WTC11 (cell line): ENCODE measurements at regions not wholly inside any gene's neighbourhood (a gene's known extent, or its start where the extent isn't known, plus 50 kb on each side); places are given as distances from the start of the nearest gene placed in this dataset.

Experiments
- ELF4 ChIP-seq: sonication (generic); formaldehyde crosslinking; IDR thresholded peaks from 2 replicates; pipeline ENCODE4 v1.8.1; 2022; ENCODE audit warnings: low read depth, mild to moderate bottlenecking, moderate library complexity, missing genetic modification reagents
- NR1H2 ChIP-seq: sonication (generic); formaldehyde crosslinking; IDR thresholded peaks from 2 replicates; pipeline ENCODE4 v1.9.0; 2021; ENCODE audit warnings: mild to moderate bottlenecking, moderate library complexity, missing genetic modification reagents
- RELA ChIP-seq: sonication (generic); formaldehyde crosslinking; IDR thresholded peaks from 2 replicates; pipeline ENCODE4 v1.8.1; 2022; ENCODE audit warnings: missing genetic modification reagents, mild to moderate bottlenecking, borderline replicate concordance
- ZNF232 ChIP-seq: sonication (generic); formaldehyde crosslinking; IDR thresholded peaks from 2 replicates; pipeline ENCODE4 v1.8.0; 2022; ENCODE audit warnings: mild to moderate bottlenecking, missing genetic modification reagents
- TF ChIP-seq, protein P1 (sequence below): fragments of 200-600 bp; IDR thresholded peaks from 2 replicates; pipeline ENCODE4 v1.8.0; 2022; ENCODE audit warnings: antibody characterized with exemption
- TF ChIP-seq, protein P2 (sequence below): sonication (generic); formaldehyde crosslinking; IDR thresholded peaks from 2 replicates; pipeline ENCODE4 v1.8.1; 2022; ENCODE audit warnings: low read depth, missing genetic modification reagents, borderline replicate concordance
- TF ChIP-seq, protein P3 (sequence below): sonication (generic); formaldehyde crosslinking; IDR thresholded peaks from 2 replicates; pipeline ENCODE4 v1.8.1; 2023; ENCODE audit warnings: mild to moderate bottlenecking, missing genetic modification reagents, borderline replicate concordance
- TF ChIP-seq, protein P4 (sequence below): sonication (generic); formaldehyde crosslinking; IDR thresholded peaks from 2 replicates; pipeline ENCODE4 v1.8.0; 2023; ENCODE audit warnings: missing genetic modification reagents

DNA sequence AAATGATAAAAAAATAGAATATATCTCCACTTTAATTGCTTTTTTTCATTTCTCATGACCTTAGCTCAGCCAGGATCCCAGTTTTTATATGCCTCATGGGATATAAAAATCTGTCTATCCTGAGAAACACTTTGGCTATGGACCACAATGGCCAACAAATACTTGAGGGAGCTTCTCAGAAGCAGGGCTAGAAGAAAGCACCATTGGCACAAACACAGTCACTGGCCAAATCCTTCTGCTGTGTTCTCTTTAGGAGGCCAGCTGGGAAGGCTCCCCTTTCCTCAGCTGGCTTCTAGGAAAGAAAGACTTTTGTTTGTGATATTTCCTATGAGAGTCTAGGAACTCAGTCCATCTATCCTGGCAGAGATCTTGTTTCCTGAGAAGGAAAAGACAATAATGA, 856.2 kb upstream of the GHITM start:
- TF ChIP-seq, protein P1, sequence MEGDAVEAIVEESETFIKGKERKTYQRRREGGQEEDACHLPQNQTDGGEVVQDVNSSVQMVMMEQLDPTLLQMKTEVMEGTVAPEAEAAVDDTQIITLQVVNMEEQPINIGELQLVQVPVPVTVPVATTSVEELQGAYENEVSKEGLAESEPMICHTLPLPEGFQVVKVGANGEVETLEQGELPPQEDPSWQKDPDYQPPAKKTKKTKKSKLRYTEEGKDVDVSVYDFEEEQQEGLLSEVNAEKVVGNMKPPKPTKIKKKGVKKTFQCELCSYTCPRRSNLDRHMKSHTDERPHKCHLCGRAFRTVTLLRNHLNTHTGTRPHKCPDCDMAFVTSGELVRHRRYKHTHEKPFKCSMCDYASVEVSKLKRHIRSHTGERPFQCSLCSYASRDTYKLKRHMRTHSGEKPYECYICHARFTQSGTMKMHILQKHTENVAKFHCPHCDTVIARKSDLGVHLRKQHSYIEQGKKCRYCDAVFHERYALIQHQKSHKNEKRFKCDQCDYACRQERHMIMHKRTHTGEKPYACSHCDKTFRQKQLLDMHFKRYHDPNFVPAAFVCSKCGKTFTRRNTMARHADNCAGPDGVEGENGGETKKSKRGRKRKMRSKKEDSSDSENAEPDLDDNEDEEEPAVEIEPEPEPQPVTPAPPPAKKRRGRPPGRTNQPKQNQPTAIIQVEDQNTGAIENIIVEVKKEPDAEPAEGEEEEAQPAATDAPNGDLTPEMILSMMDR: no peak
- TF ChIP-seq, protein P2, sequence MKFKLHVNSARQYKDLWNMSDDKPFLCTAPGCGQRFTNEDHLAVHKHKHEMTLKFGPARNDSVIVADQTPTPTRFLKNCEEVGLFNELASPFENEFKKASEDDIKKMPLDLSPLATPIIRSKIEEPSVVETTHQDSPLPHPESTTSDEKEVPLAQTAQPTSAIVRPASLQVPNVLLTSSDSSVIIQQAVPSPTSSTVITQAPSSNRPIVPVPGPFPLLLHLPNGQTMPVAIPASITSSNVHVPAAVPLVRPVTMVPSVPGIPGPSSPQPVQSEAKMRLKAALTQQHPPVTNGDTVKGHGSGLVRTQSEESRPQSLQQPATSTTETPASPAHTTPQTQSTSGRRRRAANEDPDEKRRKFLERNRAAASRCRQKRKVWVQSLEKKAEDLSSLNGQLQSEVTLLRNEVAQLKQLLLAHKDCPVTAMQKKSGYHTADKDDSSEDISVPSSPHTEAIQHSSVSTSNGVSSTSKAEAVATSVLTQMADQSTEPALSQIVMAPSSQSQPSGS: no peak
- no peak for TF ChIP-seq ZNF232 (CRISPR knock-in tag)
- TF ChIP-seq, protein P3, sequence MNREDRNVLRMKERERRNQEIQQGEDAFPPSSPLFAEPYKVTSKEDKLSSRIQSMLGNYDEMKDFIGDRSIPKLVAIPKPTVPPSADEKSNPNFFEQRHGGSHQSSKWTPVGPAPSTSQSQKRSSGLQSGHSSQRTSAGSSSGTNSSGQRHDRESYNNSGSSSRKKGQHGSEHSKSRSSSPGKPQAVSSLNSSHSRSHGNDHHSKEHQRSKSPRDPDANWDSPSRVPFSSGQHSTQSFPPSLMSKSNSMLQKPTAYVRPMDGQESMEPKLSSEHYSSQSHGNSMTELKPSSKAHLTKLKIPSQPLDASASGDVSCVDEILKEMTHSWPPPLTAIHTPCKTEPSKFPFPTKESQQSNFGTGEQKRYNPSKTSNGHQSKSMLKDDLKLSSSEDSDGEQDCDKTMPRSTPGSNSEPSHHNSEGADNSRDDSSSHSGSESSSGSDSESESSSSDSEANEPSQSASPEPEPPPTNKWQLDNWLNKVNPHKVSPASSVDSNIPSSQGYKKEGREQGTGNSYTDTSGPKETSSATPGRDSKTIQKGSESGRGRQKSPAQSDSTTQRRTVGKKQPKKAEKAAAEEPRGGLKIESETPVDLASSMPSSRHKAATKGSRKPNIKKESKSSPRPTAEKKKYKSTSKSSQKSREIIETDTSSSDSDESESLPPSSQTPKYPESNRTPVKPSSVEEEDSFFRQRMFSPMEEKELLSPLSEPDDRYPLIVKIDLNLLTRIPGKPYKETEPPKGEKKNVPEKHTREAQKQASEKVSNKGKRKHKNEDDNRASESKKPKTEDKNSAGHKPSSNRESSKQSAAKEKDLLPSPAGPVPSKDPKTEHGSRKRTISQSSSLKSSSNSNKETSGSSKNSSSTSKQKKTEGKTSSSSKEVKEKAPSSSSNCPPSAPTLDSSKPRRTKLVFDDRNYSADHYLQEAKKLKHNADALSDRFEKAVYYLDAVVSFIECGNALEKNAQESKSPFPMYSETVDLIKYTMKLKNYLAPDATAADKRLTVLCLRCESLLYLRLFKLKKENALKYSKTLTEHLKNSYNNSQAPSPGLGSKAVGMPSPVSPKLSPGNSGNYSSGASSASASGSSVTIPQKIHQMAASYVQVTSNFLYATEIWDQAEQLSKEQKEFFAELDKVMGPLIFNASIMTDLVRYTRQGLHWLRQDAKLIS (CRISPR knock-in tag): no peak
- no peak for TF ChIP-seq RELA
- TF ChIP-seq, protein P4, sequence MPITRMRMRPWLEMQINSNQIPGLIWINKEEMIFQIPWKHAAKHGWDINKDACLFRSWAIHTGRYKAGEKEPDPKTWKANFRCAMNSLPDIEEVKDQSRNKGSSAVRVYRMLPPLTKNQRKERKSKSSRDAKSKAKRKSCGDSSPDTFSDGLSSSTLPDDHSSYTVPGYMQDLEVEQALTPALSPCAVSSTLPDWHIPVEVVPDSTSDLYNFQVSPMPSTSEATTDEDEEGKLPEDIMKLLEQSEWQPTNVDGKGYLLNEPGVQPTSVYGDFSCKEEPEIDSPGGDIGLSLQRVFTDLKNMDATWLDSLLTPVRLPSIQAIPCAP (CRISPR knock-in tag): no peak
- no peak for TF ChIP-seq NR1H2
- no peak for TF ChIP-seq ELF4 (CRISPR knock-in tag)
